ENCODE measurements at regions not wholly inside any gene's neighbourhood (a gene's known extent, or its start where the extent isn't known, plus 50 kb on each side); places are given as distances from the start of the nearest gene placed in this dataset.

GRCh38 chr6:131510591-131510990 lies 62.4 kb upstream of the ARG1 start:
- Histone ChIP-seq H3K4me3 (no peak overlapping the region), H3K36me3 (ENCODE audit: insufficient read depth) (peaks cover 10% of the 10 kb centered on the region), H3F3A (replicated peaks; ENCODE audit: low read depth) (no peaks in the 10 kb centered on the region), H4K20me1 (replicated peaks; ENCODE audit: insufficient read depth) (no peaks in the 10 kb centered on the region), H3K27ac (ENCODE audit: low read depth) (peak overlapping the region; percentile 75; the same call in 1 of the 2 replicates), H2AFZ (no peak overlapping the region), H3K27me3 (ENCODE audit: insufficient read depth) (no peaks in the 10 kb centered on the region), H3K9me2 (ENCODE audit: insufficient read depth) (peaks cover 9% of the 10 kb centered on the region; the same call in 1 of the 2 replicates), H3K4me2 (peak overlapping the region; percentile 22; the same call in 1 of the 2 replicates), H3K79me2 (replicated peaks; ENCODE audit: insufficient read depth) (no peaks in the 10 kb centered on the region), H3K4me1 (ENCODE audit: insufficient read depth) (peaks cover 14% of the 10 kb centered on the region)
- H3K36me3 Mint-ChIP-seq (ENCODE audit: low read depth) = peaks cover 31% of the 10 kb centered on the region
- TF ChIP-seq POLR2AphosphoS5 (IDR thresholded peaks at IDR 0.05; ENCODE audit: low read depth) (no peak), EZH2phosphoT487 (IDR thresholded peaks at IDR 0.05; ENCODE audit: unreplicated experiment) (no peak), CTCF (conservative IDR thresholded peaks at IDR 0.05; ENCODE audit: low read depth in 2 of 2) (no peak), JUNB (IDR thresholded peaks at IDR 0.05; ENCODE audit: unreplicated experiment) (no peak), ZNF114 (CRISPR knock-in tag; IDR thresholded peaks at IDR 0.05) (no peak), ZNF331 (CRISPR knock-in tag; IDR thresholded peaks at IDR 0.05; ENCODE audit: low read depth) (no peak), EZH2 (IDR thresholded peaks at IDR 0.05; ENCODE audit: low read depth, unreplicated experiment) (no peak), STAT1 (IDR thresholded peaks at IDR 0.05; ENCODE audit: unreplicated experiment) (no peak), NANOG (IDR thresholded peaks at IDR 0.05; ENCODE audit: borderline replicate concordance) (no peak), REST (IDR thresholded peaks at IDR 0.05; ENCODE audit: unreplicated experiment) (no peak), ETS1 (IDR thresholded peaks at IDR 0.05) (no peak), CREB1 (CRISPR knock-in tag; IDR thresholded peaks at IDR 0.05; ENCODE audit: low read depth) (no peak), ZNF462 (CRISPR knock-in tag; IDR thresholded peaks at IDR 0.05) (no peak)
- H3K27me3 Mint-ChIP-seq (ENCODE audit: insufficient read depth, low read depth, poor library complexity) = no peaks in the 10 kb centered on the region
- H3K27ac Mint-ChIP-seq = peak overlapping the region; percentile 91
- H3K4me3 Mint-ChIP-seq = no peak overlapping the region
- peaks cover 20% of the 10 kb centered on the region for H3K9me3 Mint-ChIP-seq
- DNase-seq (ENCODE audit: low spot score) = peak; percentile 10
- peaks cover 14% of the 10 kb centered on the region for H3K4me1 Mint-ChIP-seq
- no peak for ATAC-seq

Data from GM23338 (cell line).